HCT116 (cell line): ENCODE measurements at regions not wholly inside any gene's neighbourhood (a gene's known extent, or its start where the extent isn't known, plus 50 kb on each side); places are given as distances from the start of the nearest gene placed in this dataset.

Experiments used
- ATAC-seq: fragments of 200-7000 bp; cut with Tn5 transposase; 2 replicates; pipeline ENCODE4 v1.9.1; 2020; ENCODE audit warnings: mild to moderate bottlenecking, moderate library complexity
- BruUV-seq: library from RNA; stranded (reverse); fragments of 400-500 nt; replicated peaks from 2 replicates; lab custom pipeline; 2021; lab: Mats Ljungman, UMichigan
- CTCF ChIA-PET: fragments of 300-600 bp; sonication (Branson Sonifier 250); formaldehyde crosslinking; loops from one replicate; lab custom pipeline; 2021; ENCODE audit warnings: antibody characterized with exemption; lab: Charles Lee
- POLR2A ChIA-PET: fragments of 300-600, 350-600 bp; sonication (Branson Sonifier 250); formaldehyde crosslinking; loops from one replicate; lab custom pipeline; 2021; ENCODE audit warnings: antibody characterized with exemption; lab: Charles Lee
- RAD21 ChIA-PET, 2 experiments: fragments of 300-600 bp; sonication (Branson Sonifier 250); formaldehyde crosslinking; loops; one replicate each; lab custom pipeline; 2023; ENCODE audit warnings: low total read pairs in 2 of 2; ENCODE audit not compliant: uncharacterized antibody in 2 of 2, unreplicated experiment in 2 of 2, low non-redundant PET in 1 of 2; lab: Charles Lee
- DNase-seq: peaks from one replicate; pipeline ENCODE4 v3.0.0-alpha.2; 2010; ENCODE audit warnings: low read depth, low spot score
- H2AFZ ChIP-seq: fragments of 200-600 bp; shearing (Covaris generic), sonication (generic); 2 replicates; pipeline ENCODE4 v1.6.1; 2017; ENCODE audit warnings: low read depth, mixed run types, mixed read lengths, antibody characterized with exemption, low read length; ENCODE audit not compliant: poor library complexity, severe bottlenecking
- H3K27ac ChIP-seq: 2 replicates; pipeline ENCODE4 v1.5.1; 2012; ENCODE audit warnings: low read depth, low read length
- H3K27me3 ChIP-seq: fragments of 200-600 bp; sonication (generic); 2 replicates; pipeline ENCODE4 v1.6.1; 2016; ENCODE audit warnings: mixed run types, low read length, mixed read lengths; ENCODE audit not compliant: insufficient read depth
- H3K36me3 ChIP-seq, 2 experiments: fragments of 200-500 bp in 1 of 2; fragments of 200-600 bp in 1 of 2; sonication (Bioruptor generic) in 1 of 2; sonication (generic) in 1 of 2; 2 replicates each; pipeline versions ENCODE4 v1.5.1 to v1.6.1; 2014 to 2016; ENCODE audit warnings: low read length in 2 of 2, inconsistent platforms in 1 of 2, mixed read lengths in 1 of 2, mixed run types in 1 of 2; ENCODE audit not compliant: insufficient read depth in 2 of 2, control insufficient read depth in 1 of 2
- H3K4me1 ChIP-seq, 2 experiments: fragments of 200-600 bp in 1 of 2; sonication (generic) in 1 of 2; 2 replicates each; pipeline versions ENCODE4 v1.5.1 to v1.6.1; 2012 to 2017; ENCODE audit warnings: low read length in 2 of 2, inconsistent platforms in 1 of 2, mild to moderate bottlenecking in 1 of 2, mixed read lengths in 1 of 2, mixed run types in 1 of 2, moderate library complexity in 1 of 2; ENCODE audit not compliant: insufficient read depth in 2 of 2, control insufficient read depth in 1 of 2
- H3K4me2 ChIP-seq: fragments of 200-600 bp; sonication (generic); 2 replicates; pipeline ENCODE4 v1.6.1; 2017; ENCODE audit warnings: mixed run types, low read length, mixed read lengths
- H3K4me3 ChIP-seq, 2 experiments: fragments of 200-600 bp in 1 of 2; sonication (generic) in 1 of 2; replicated peaks in 1 of 2; 2 replicates each; pipeline ENCODE4 v1.5.1; 2011 to 2016; ENCODE audit warnings: low read length in 2 of 2, control low read depth in 1 of 2, low read depth in 1 of 2, mild to moderate bottlenecking in 1 of 2, mixed read lengths in 1 of 2, mixed run types in 1 of 2
- H3K79me2 ChIP-seq: fragments of 200-600 bp; sonication (generic); 2 replicates; pipeline ENCODE4 v1.6.1; 2017; ENCODE audit warnings: mild to moderate bottlenecking, mixed run types, low read length, moderate library complexity, mixed read lengths; ENCODE audit not compliant: insufficient read depth
- H3K9ac ChIP-seq: fragments of 200-600 bp; sonication (generic); 2 replicates; pipeline ENCODE4 v1.6.1; 2016; ENCODE audit warnings: low read length, mixed read lengths
- H3K9me2 ChIP-seq: fragments of 200-600 bp; sonication (generic), shearing (Covaris generic); 2 replicates; pipeline ENCODE4 v1.6.1; 2017; ENCODE audit warnings: mixed run types, mild to moderate bottlenecking, moderate library complexity; ENCODE audit not compliant: insufficient read depth
- H3K9me3 ChIP-seq, 2 experiments: fragments of 200-500 bp in 1 of 2; fragments of 200-600 bp in 1 of 2; sonication (Bioruptor generic) in 1 of 2; sonication (generic) in 1 of 2; 2 replicates each; pipeline ENCODE4 v1.6.1; 2014 to 2017; ENCODE audit warnings: low read length in 2 of 2, mixed read lengths in 2 of 2, inconsistent platforms in 1 of 2, low read depth in 1 of 2, mild to moderate bottlenecking in 1 of 2, mixed run types in 1 of 2, moderate library complexity in 1 of 2; ENCODE audit not compliant: control insufficient read depth in 1 of 2, insufficient read depth in 1 of 2
- H4K20me1 ChIP-seq: fragments of 200-600 bp; sonication (generic), shearing (Covaris generic); 2 replicates; pipeline ENCODE4 v1.6.1; 2017; ENCODE audit warnings: mixed run types, mild to moderate bottlenecking, moderate library complexity; ENCODE audit not compliant: insufficient read depth
- CBX3 ChIP-seq: IDR thresholded peaks from 2 replicates; pipeline ENCODE4 v1.6.1; 2012; ENCODE audit warnings: low read depth
- CEBPB ChIP-seq: IDR thresholded peaks from 2 replicates; pipeline ENCODE4 v1.6.1; 2012; ENCODE audit warnings: low read depth
- EGR1 ChIP-seq: IDR thresholded peaks from 2 replicates; pipeline ENCODE4 v1.6.1; 2012; ENCODE audit warnings: low read depth
- ELF1 ChIP-seq: IDR thresholded peaks from 2 replicates; pipeline ENCODE4 v1.6.1; 2012; ENCODE audit warnings: low read depth, borderline replicate concordance
- EZH2 ChIP-seq: fragments of 200-600 bp; sonication (generic); IDR thresholded peaks from 2 replicates; pipeline ENCODE4 v1.6.1; 2017; ENCODE audit warnings: antibody characterized with exemption, mixed run types
- JUND ChIP-seq: IDR thresholded peaks from 2 replicates; pipeline ENCODE4 v1.6.1; 2012
- POLR2A ChIP-seq: IDR thresholded peaks from 2 replicates; pipeline ENCODE4 v1.7.0; 2011; ENCODE audit warnings: borderline replicate concordance; ENCODE audit not compliant: insufficient read depth, insufficient read length; ENCODE audit errors: extremely low read depth
- POLR2AphosphoS5 ChIP-seq: IDR thresholded peaks from 2 replicates; pipeline ENCODE4 v1.6.1; 2011; ENCODE audit warnings: mild to moderate bottlenecking, low read depth, low read length, moderate library complexity
- RAD21 ChIP-seq: IDR thresholded peaks from 2 replicates; pipeline ENCODE4 v1.6.1; 2012; ENCODE audit warnings: low read depth, mild to moderate bottlenecking
- SIN3A ChIP-seq: IDR thresholded peaks from 2 replicates; pipeline ENCODE4 v1.6.1; 2012; ENCODE audit warnings: low read depth
- SP1 ChIP-seq: IDR thresholded peaks from 2 replicates; pipeline ENCODE4 v1.6.1; 2012; ENCODE audit warnings: low read depth
- SRF ChIP-seq: IDR thresholded peaks from 2 replicates; pipeline ENCODE4 v1.6.1; 2012; ENCODE audit warnings: low read depth
- YY1 ChIP-seq: IDR thresholded peaks from 2 replicates; pipeline ENCODE4 v1.6.1; 2011; ENCODE audit warnings: low read length, low read depth, moderate library complexity, mild to moderate bottlenecking; ENCODE audit not compliant: insufficient replicate concordance; ENCODE audit errors: extremely low read depth
- ZBTB33 ChIP-seq: IDR thresholded peaks from 2 replicates; pipeline ENCODE4 v1.6.1; 2011; ENCODE audit warnings: mild to moderate bottlenecking, low read length, moderate library complexity; ENCODE audit not compliant: insufficient replicate concordance; ENCODE audit errors: extremely low read depth
- ZFX ChIP-seq: fragments of 450-650 bp; IDR thresholded peaks from 2 replicates; pipeline ENCODE4 v1.6.1; 2017
- intact Hi-C: fragments of 100-400 bp; cut with micrococcal nuclease; formaldehyde crosslinking; loops from 2 replicates; pipeline ENCODE4 v1.10.0; 2022
- TF ChIP-seq, protein P1 (sequence below): IDR thresholded peaks from 2 replicates; pipeline ENCODE4 v1.6.1; 2012
- TF ChIP-seq, protein P2 (sequence below), 3 experiments: fragments of 200-600 bp in 1 of 3; sonication (generic) in 1 of 3; IDR thresholded peaks in 2 of 3; conservative IDR thresholded peaks in 1 of 3; 2 replicates each; pipeline ENCODE4 v1.5.1; 2012 to 2017; ENCODE audit warnings: low read depth in 2 of 3, low read length in 2 of 3, antibody characterized with exemption in 1 of 3, borderline replicate concordance in 1 of 3, control low read depth in 1 of 3, mild to moderate bottlenecking in 1 of 3, mixed read lengths in 1 of 3, mixed run types in 1 of 3, moderate library complexity in 1 of 3; ENCODE audit not compliant: insufficient read depth in 1 of 3

GRCh38 chr6:16947375-16948015 lies 154.4 kb upstream of the STMND1 start:
- ATAC-seq (peak; percentile 72), DNase-seq (peak; percentile 36)
- Histone ChIP-seq H3K27me3 (no peaks in the 10 kb centered on the region), H3K9me2 (no peaks in the 10 kb centered on the region), H3K4me2 (peak overlapping the region; percentile 67), H3K9ac (no peak overlapping the region), H3K27ac (peak overlapping the region; percentile 32), H3K9me3 (no peaks in the 10 kb centered on the region), H3K4me1 (peaks cover 16 to 21% of the 10 kb centered on the region in 2 experiments), H3K4me3 (peak overlapping the region in 1 of 2 experiments; percentile 14; a peak in 2 of 4 replicates), H4K20me1 (no peaks in the 10 kb centered on the region), H3K79me2 (no peaks in the 10 kb centered on the region), H3K36me3 (no peaks in the 10 kb centered on the region), H2AFZ (peak overlapping the region; percentile 67)
- TF ChIP-seq ZFX (no peak), YY1 (no peak), CEBPB (peak; percentile 69; the same call in 1 of the 2 replicates), ELF1 (peak; percentile 65), SRF (no peak), SIN3A (no peak), POLR2A (no peak), JUND (peak; percentile 40; the same call in 1 of the 2 replicates), EGR1 (no peak), ZBTB33 (peak; percentile 49), POLR2AphosphoS5 (peak; percentile 47; the same call in 1 of the 2 replicates), EZH2 (no peak), RAD21 (no peak), SP1 (peak; percentile 70), CBX3 (peak; percentile 74)
- TF ChIP-seq, protein P1, sequence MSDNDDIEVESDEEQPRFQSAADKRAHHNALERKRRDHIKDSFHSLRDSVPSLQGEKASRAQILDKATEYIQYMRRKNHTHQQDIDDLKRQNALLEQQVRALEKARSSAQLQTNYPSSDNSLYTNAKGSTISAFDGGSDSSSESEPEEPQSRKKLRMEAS, result no peak
- TF ChIP-seq, protein P2, sequence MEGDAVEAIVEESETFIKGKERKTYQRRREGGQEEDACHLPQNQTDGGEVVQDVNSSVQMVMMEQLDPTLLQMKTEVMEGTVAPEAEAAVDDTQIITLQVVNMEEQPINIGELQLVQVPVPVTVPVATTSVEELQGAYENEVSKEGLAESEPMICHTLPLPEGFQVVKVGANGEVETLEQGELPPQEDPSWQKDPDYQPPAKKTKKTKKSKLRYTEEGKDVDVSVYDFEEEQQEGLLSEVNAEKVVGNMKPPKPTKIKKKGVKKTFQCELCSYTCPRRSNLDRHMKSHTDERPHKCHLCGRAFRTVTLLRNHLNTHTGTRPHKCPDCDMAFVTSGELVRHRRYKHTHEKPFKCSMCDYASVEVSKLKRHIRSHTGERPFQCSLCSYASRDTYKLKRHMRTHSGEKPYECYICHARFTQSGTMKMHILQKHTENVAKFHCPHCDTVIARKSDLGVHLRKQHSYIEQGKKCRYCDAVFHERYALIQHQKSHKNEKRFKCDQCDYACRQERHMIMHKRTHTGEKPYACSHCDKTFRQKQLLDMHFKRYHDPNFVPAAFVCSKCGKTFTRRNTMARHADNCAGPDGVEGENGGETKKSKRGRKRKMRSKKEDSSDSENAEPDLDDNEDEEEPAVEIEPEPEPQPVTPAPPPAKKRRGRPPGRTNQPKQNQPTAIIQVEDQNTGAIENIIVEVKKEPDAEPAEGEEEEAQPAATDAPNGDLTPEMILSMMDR (IDR thresholded peaks at IDR 0.05 in 2 of 3, conservative IDR thresholded peaks at IDR 0.05 in 1 of 3; ENCODE audit: borderline replicate concordance in 1 of 3, insufficient read depth in 1 of 3, low read depth in 2 of 3, low read length in 2 of 3), result 0 out of 6 replicates have a peak, but pooled peaks of 1 of the 3 experiments have one; percentile 14
- RAD21 ChIA-PET, result interaction anchor here in 1 of 2 experiments (0.7 kb wide), 1 partner anchor 17 kb away, joined by 4 read pairs; no protein-coding TSS in a partner anchor
- POLR2A ChIA-PET, result no interaction called here
- no TSS peak for BruUV-seq
- CTCF ChIA-PET, result interaction anchor here (1.1 kb wide), 2 partner anchors 12 to 235 kb away, joined by 3 read pairs; no protein-coding TSS in a partner anchor
- intact Hi-C loops, result no loop called here
